ENCODE measurements at regions not wholly inside any gene's neighbourhood (a gene's known extent, or its start where the extent isn't known, plus 50 kb on each side); places are given as distances from the start of the nearest gene placed in this dataset.

- TF ChIP-seq CTCF (IDR thresholded peaks at IDR 0.05) (no peak), EP300 (IDR thresholded peaks at IDR 0.05) (no peak), POLR2AphosphoS5 (IDR thresholded peaks at IDR 0.05) (no peak), POLR2A (IDR thresholded peaks at IDR 0.05) (no peak)
Measured at GRCh38 chr14:101463566-101464171, 97.6 kb upstream of the DIO3 start.
